CD14-positive monocyte (primary cell): ENCODE measurements at regions not wholly inside any gene's neighbourhood (a gene's known extent, or its start where the extent isn't known, plus 50 kb on each side); places are given as distances from the start of the nearest gene placed in this dataset.
"Not testable (repeated sequence)": the region's sequence is repeated elsewhere in the genome, so short reads cannot be mapped to it uniquely, and the experiment has no call there.

Source experiments
- DNase-seq, 3 donors: peaks; one replicate each; pipeline ENCODE4 v3.0.0-alpha.2; 2011 to 2022
- H2AFZ ChIP-seq: 2 replicates; pipeline ENCODE4 v1.6.0; 2012; ENCODE audit warnings: mild to moderate bottlenecking, low read depth, low read length, inconsistent platforms; ENCODE audit not compliant: insufficient read depth, poor library complexity, severe bottlenecking
- H3K27ac ChIP-seq, 2 donors: 1 replicate in 1 of 2; 2 replicates in 1 of 2; pipeline ENCODE4 v1.5.1; 2012 to 2013; ENCODE audit warnings: low read length in 2 of 2, control low read depth in 1 of 2, inconsistent platforms in 1 of 2, low read depth in 1 of 2, mild to moderate bottlenecking in 1 of 2
- H3K27me3 ChIP-seq, 2 donors: one replicate each; pipeline versions ENCODE4 v1.6.0 to v1.6.1; 2011 to 2013; ENCODE audit warnings: low read length in 2 of 2; ENCODE audit not compliant: control insufficient read depth in 2 of 2, insufficient read depth in 2 of 2
- H3K36me3 ChIP-seq, 2 donors: replicated peaks in 1 of 2; 1 replicate in 1 of 2; 2 replicates in 1 of 2; pipeline versions ENCODE4 v1.5.1 to v1.6.1; 2012 to 2013; ENCODE audit warnings: low read length in 2 of 2, control low read depth in 1 of 2, inconsistent platforms in 1 of 2, mild to moderate bottlenecking in 1 of 2; ENCODE audit not compliant: insufficient read depth in 2 of 2, control insufficient read depth in 1 of 2
- H3K4me1 ChIP-seq, 2 donors: 1 replicate in 1 of 2; 2 replicates in 1 of 2; pipeline versions ENCODE4 v1.5.1 to v1.6.1; 2012 to 2013; ENCODE audit warnings: low read length in 2 of 2, control low read depth in 1 of 2, inconsistent platforms in 1 of 2, mild to moderate bottlenecking in 1 of 2, moderate library complexity in 1 of 2; ENCODE audit not compliant: insufficient read depth in 2 of 2, control insufficient read depth in 1 of 2
- H3K4me2 ChIP-seq: replicated peaks from 2 replicates; pipeline ENCODE3; 2012; ENCODE audit warnings: low read length, moderate library complexity, mild to moderate bottlenecking; ENCODE audit not compliant: poor library complexity, severe bottlenecking; ENCODE audit errors: extremely low read depth
- H3K4me3 ChIP-seq, 3 experiments: fragments of 200-600 bp in 1 of 3; sonication (generic) in 1 of 3; replicated peaks in 1 of 3; 1 replicate in 2 of 3; 2 replicates in 1 of 3; pipeline ENCODE4 v1.5.1; 2011 to 2013; ENCODE audit warnings: low read length in 3 of 3, mild to moderate bottlenecking in 3 of 3, control low read depth in 2 of 3, low read depth in 2 of 3, inconsistent platforms in 1 of 3, moderate library complexity in 1 of 3
- H3K79me2 ChIP-seq: 2 replicates; pipeline ENCODE4 v1.6.0; 2012; ENCODE audit warnings: mild to moderate bottlenecking, control low read depth, inconsistent platforms, low read length, moderate library complexity; ENCODE audit not compliant: insufficient read depth
- H3K9ac ChIP-seq: 2 replicates; pipeline ENCODE4 v1.6.0; 2017; ENCODE audit warnings: low read length, mild to moderate bottlenecking; ENCODE audit not compliant: insufficient read depth, poor library complexity, severe bottlenecking
- H3K9me3 ChIP-seq, 2 donors: replicated peaks in 1 of 2; 1 replicate in 1 of 2; 2 replicates in 1 of 2; pipeline versions ENCODE4 v1.5.1 to v1.6.1; 2012 to 2013; ENCODE audit warnings: low read length in 2 of 2, control low read depth in 1 of 2; ENCODE audit not compliant: control insufficient read depth in 1 of 2, insufficient read depth in 1 of 2
- H4K20me1 ChIP-seq: 2 replicates; pipeline ENCODE4 v1.6.0; 2012; ENCODE audit warnings: mild to moderate bottlenecking, low read length, control low read depth, moderate library complexity; ENCODE audit not compliant: insufficient read depth
- H3K27ac Mint-ChIP-seq, 7 donors: one replicate each; pipeline ENCODE4 v1.8.0; 2020; ENCODE audit warnings: mild to moderate bottlenecking in 7 of 7, mixed read lengths in 7 of 7, moderate library complexity in 6 of 7, inconsistent platforms in 2 of 7
- H3K27me3 Mint-ChIP-seq, 3 donors: one replicate each; pipeline ENCODE4 v1.8.0; 2021 to 2022; ENCODE audit warnings: low read depth in 3 of 3, mild to moderate bottlenecking in 3 of 3, mixed read lengths in 3 of 3, moderate library complexity in 3 of 3, inconsistent platforms in 1 of 3
- H3K36me3 Mint-ChIP-seq, 2 donors: one replicate each; pipeline ENCODE4 v1.8.0; 2020; ENCODE audit warnings: mixed read lengths in 2 of 2, inconsistent platforms in 1 of 2, mild to moderate bottlenecking in 1 of 2
- H3K4me1 Mint-ChIP-seq: one replicate; pipeline ENCODE4 v1.8.0; 2020; ENCODE audit warnings: mild to moderate bottlenecking, mixed read lengths
- H3K4me3 Mint-ChIP-seq, 2 donors: one replicate each; pipeline ENCODE4 v1.8.0; 2020; ENCODE audit warnings: mild to moderate bottlenecking in 2 of 2, mixed read lengths in 2 of 2, moderate library complexity in 1 of 2
- H3K9me3 Mint-ChIP-seq, 7 donors: one replicate each; pipeline ENCODE4 v1.8.0; 2020 to 2022; ENCODE audit warnings: mixed read lengths in 7 of 7, mild to moderate bottlenecking in 6 of 7, moderate library complexity in 6 of 7, inconsistent platforms in 2 of 7
- CTCF ChIP-seq: fragments of 200-600 bp; IDR thresholded peaks from one replicate; pipeline ENCODE4 v1.8.0; 2022; ENCODE audit warnings: antibody characterized with exemption, mild to moderate bottlenecking
- WGBS: methylation state at CpG from one replicate; pipeline ENCODE4 v1.1.5; 2013; ENCODE audit warnings: missing lambda C conversion rate; ENCODE audit not compliant: insufficient coverage; 5-methylcytosine and 5-hydroxymethylcytosine counted together
- intact Hi-C, 2 donors: fragments of 100-400 bp; cut with micrococcal nuclease; formaldehyde crosslinking; loops; one replicate each; pipeline versions ENCODE4 v1.15.0 to v1.15.1; 2023

- no peaks in the 10 kb centered on the region for H3K36me3 Mint-ChIP-seq
- H2AFZ ChIP-seq: no peak overlapping the region
- no peak overlapping the region for H3K27ac ChIP-seq
- H3K79me2 ChIP-seq: no peaks in the 10 kb centered on the region
- no peak for TF ChIP-seq CTCF
- H3K9ac ChIP-seq: no peak overlapping the region
- H3K27me3 Mint-ChIP-seq: no peaks in the 10 kb centered on the region
- H3K4me3 Mint-ChIP-seq: no peak overlapping the region
- H3K4me1 ChIP-seq: no peaks in the 10 kb centered on the region
- no peak overlapping the region for H3K4me3 ChIP-seq
- no peaks in the 10 kb centered on the region for H3K27me3 ChIP-seq
- peaks cover 5 to 7% of the 10 kb centered on the region in 2 donors for H3K9me3 ChIP-seq
- H3K27ac Mint-ChIP-seq: no peak overlapping the region
- H3K4me2 ChIP-seq: no peak overlapping the region
- DNase-seq: no peak
- peaks cover 0 to 7% (median 0%) of the 10 kb centered on the region in 7 donors for H3K9me3 Mint-ChIP-seq
- 100% methylated on average over 1 of the region's 3 CpGs for WGBS
- H4K20me1 ChIP-seq: no peaks in the 10 kb centered on the region
- H3K36me3 ChIP-seq: no peaks in the 10 kb centered on the region
- intact Hi-C loops: no loop called here
- H3K4me1 Mint-ChIP-seq: no peaks in the 10 kb centered on the region
Observed at GRCh38 chr6:68182386-68182785, 452.7 kb upstream of the ADGRB3 start.

GRCh38 chr6:68181027-68181426 lies 454.1 kb upstream of the ADGRB3 start:
- H3K27me3 ChIP-seq, H3K4me1 ChIP-seq, H3K9me3 Mint-ChIP-seq, H3K36me3 Mint-ChIP-seq, H3K4me3 ChIP-seq, H3K27me3 Mint-ChIP-seq, H3K36me3 ChIP-seq, H3K79me2 ChIP-seq, H4K20me1 ChIP-seq, H3K27ac Mint-ChIP-seq, H2AFZ ChIP-seq, H3K4me1 Mint-ChIP-seq, H3K9me3 ChIP-seq, H3K4me3 Mint-ChIP-seq, H3K4me2 ChIP-seq, DNase-seq, intact Hi-C loops, H3K9ac ChIP-seq, H3K27ac ChIP-seq: not testable (repeated sequence)
- 47% methylated on average over 2 of the region's 3 CpGs for WGBS
